ENCODE measurements at regions not wholly inside any gene's neighbourhood (a gene's known extent, or its start where the extent isn't known, plus 50 kb on each side); places are given as distances from the start of the nearest gene placed in this dataset.

DNA sequence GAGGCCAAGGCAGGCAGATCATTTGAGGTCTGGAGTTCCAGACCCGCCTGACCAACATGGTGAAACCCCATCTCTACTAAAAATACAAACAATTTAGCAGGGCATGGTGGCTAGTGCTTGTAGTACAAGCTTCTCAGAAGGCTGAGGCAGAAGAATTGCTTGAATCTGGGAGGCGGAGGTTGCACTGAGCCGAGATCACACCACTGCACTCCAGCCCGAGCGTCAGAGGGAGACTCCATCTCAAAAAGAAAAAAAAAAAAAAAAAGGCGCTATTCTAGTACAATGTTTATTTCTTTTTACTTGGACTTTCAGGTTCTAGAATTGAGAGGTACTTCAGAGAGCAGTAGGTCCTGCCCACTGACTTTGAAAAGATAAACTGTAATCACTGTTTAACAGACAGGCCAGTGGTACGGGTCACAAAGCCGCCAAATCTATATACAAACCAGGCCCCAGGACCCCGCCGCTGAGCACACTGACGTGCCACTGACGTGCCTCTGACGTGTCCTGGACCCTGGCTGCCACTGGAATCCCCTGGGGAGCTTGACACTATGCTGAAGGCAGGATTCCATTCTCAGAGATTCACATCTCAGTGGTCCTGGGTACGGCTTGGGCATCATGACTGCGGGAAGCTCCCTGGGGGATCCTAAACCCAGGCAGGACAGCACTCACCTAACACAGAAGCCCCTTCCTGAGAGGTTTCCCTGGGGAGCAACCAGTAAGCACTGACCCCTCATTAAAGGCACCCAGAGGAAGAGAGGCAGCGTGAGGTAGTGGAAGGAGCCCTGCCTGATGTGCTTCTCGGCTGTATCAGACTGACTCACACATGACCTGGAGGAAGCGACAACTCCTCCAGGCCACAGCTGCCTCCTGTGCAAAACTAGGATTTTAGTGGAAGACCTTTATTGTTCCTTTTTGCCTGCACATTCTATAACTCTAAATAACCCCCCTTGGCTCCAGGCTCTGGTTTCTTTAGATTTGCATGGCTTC lies 197.8 kb upstream of the MEIS1 start:
- TF ChIP-seq POLR2A (IDR thresholded peaks at IDR 0.05) (no peak), CTCF (IDR thresholded peaks at IDR 0.05) (no peak)
